ENCODE measurements at regions not wholly inside any gene's neighbourhood (a gene's known extent, or its start where the extent isn't known, plus 50 kb on each side); places are given as distances from the start of the nearest gene placed in this dataset.

GRCh38 chr5:74994826-74995225 lies 57.5 kb downstream of the GCNT4 start:
- DNase-seq: no peak
- peaks cover 1 to 3% (median 3%) of the 10 kb centered on the region in 3 donors for H3K27me3 Mint-ChIP-seq (ENCODE audit: low read depth in 3 of 3)
- no CpG with 5 or more reads among the region's 2 CpGs for WGBS (ENCODE audit: insufficient coverage)
- Histone ChIP-seq H3K4me2 (replicated peaks; ENCODE audit: extremely low read depth, low read length, poor library complexity, severe bottlenecking) (no peak overlapping the region), H3K79me2 (ENCODE audit: insufficient read depth, low read length) (no peaks in the 10 kb centered on the region), H3K9me3 (replicated peaks in 1 of 2; ENCODE audit: control insufficient read depth in 1 of 2, insufficient read depth in 1 of 2, low read length in 2 of 2) (no peaks in the 10 kb centered on the region), H3K9ac (ENCODE audit: insufficient read depth, low read length, poor library complexity, severe bottlenecking) (no peak overlapping the region), H3K36me3 (replicated peaks in 1 of 2; ENCODE audit: control insufficient read depth in 1 of 2, insufficient read depth in 2 of 2, low read length in 2 of 2) (no peaks in the 10 kb centered on the region), H3K27ac (ENCODE audit: low read depth in 1 of 2, low read length in 2 of 2) (no peak overlapping the region), H3K4me1 (ENCODE audit: control insufficient read depth in 1 of 2, insufficient read depth in 2 of 2, low read length in 2 of 2) (no peaks in the 10 kb centered on the region), H2AFZ (ENCODE audit: insufficient read depth, low read depth, low read length, poor library complexity, severe bottlenecking) (no peak overlapping the region), H4K20me1 (ENCODE audit: insufficient read depth, low read length) (no peaks in the 10 kb centered on the region), H3K27me3 (ENCODE audit: control insufficient read depth in 2 of 2, insufficient read depth in 2 of 2, low read length in 2 of 2) (no peaks in the 10 kb centered on the region), H3K4me3 (replicated peaks in 1 of 3; ENCODE audit: low read depth in 2 of 3, low read length in 3 of 3) (no peak overlapping the region)
- H3K27ac Mint-ChIP-seq: no peak overlapping the region
- H3K4me3 Mint-ChIP-seq: no peak overlapping the region
- TF ChIP-seq CTCF (IDR thresholded peaks at IDR 0.05): no peak
- H3K4me1 Mint-ChIP-seq: peaks cover 2% of the 10 kb centered on the region
- H3K36me3 Mint-ChIP-seq: no peaks in the 10 kb centered on the region
- intact Hi-C loops (cut with micrococcal nuclease): no loop called here
- H3K9me3 Mint-ChIP-seq: peaks cover 0 to 8% (median 3%) of the 10 kb centered on the region in 7 donors

GRCh38 chr5:74993743-74994142 lies 58.6 kb downstream of the GCNT4 start:
- H3K4me3 ChIP-seq (replicated peaks in 1 of 3; ENCODE audit: low read depth in 2 of 3, low read length in 3 of 3): no peak overlapping the region
- no peaks in the 10 kb centered on the region for H3K79me2 ChIP-seq (ENCODE audit: insufficient read depth, low read length)
- no peak overlapping the region for H3K9ac ChIP-seq (ENCODE audit: insufficient read depth, low read length, poor library complexity, severe bottlenecking)
- WGBS (ENCODE audit: insufficient coverage): 100% methylated on average over 3 of the region's 4 CpGs
- peaks cover 1 to 3% (median 3%) of the 10 kb centered on the region in 3 donors for H3K27me3 Mint-ChIP-seq (ENCODE audit: low read depth in 3 of 3)
- peaks cover 0 to 8% (median 5%) of the 10 kb centered on the region in 7 donors for H3K9me3 Mint-ChIP-seq
- no peak overlapping the region for H3K27ac Mint-ChIP-seq
- no peaks in the 10 kb centered on the region for H3K36me3 Mint-ChIP-seq
- DNase-seq: no peak
- H3K27ac ChIP-seq (ENCODE audit: low read depth in 1 of 2, low read length in 2 of 2): no peak overlapping the region
- no peaks in the 10 kb centered on the region for H3K9me3 ChIP-seq (replicated peaks in 1 of 2; ENCODE audit: control insufficient read depth in 1 of 2, insufficient read depth in 1 of 2, low read length in 2 of 2)
- H2AFZ ChIP-seq (ENCODE audit: insufficient read depth, low read depth, low read length, poor library complexity, severe bottlenecking): no peak overlapping the region
- H3K4me1 ChIP-seq (ENCODE audit: control insufficient read depth in 1 of 2, insufficient read depth in 2 of 2, low read length in 2 of 2): no peaks in the 10 kb centered on the region
- intact Hi-C loops (cut with micrococcal nuclease): no loop called here
- H3K27me3 ChIP-seq (ENCODE audit: control insufficient read depth in 2 of 2, insufficient read depth in 2 of 2, low read length in 2 of 2): no peaks in the 10 kb centered on the region
- H3K4me1 Mint-ChIP-seq: peaks cover 2% of the 10 kb centered on the region
- H3K4me3 Mint-ChIP-seq: no peak overlapping the region
- H3K4me2 ChIP-seq (replicated peaks; ENCODE audit: extremely low read depth, low read length, poor library complexity, severe bottlenecking): no peak overlapping the region
- no peaks in the 10 kb centered on the region for H4K20me1 ChIP-seq (ENCODE audit: insufficient read depth, low read length)
- no peak for TF ChIP-seq CTCF (IDR thresholded peaks at IDR 0.05)
- no peaks in the 10 kb centered on the region for H3K36me3 ChIP-seq (replicated peaks in 1 of 2; ENCODE audit: control insufficient read depth in 1 of 2, insufficient read depth in 2 of 2, low read length in 2 of 2)
